Ishikawa (cell line): ENCODE measurements at regions not wholly inside any gene's neighbourhood (a gene's known extent, or its start where the extent isn't known, plus 50 kb on each side); places are given as distances from the start of the nearest gene placed in this dataset.

Experiments used
- MAX ChIP-seq: IDR thresholded peaks from 2 replicates; pipeline ENCODE4 v1.6.1; 2012
- RAD21 ChIP-seq: IDR thresholded peaks from 2 replicates; pipeline ENCODE4 v1.6.1; 2012; ENCODE audit warnings: low read depth
- REST ChIP-seq: IDR thresholded peaks from 2 replicates; pipeline ENCODE4 v1.6.1; 2012; ENCODE audit warnings: low read depth, mild to moderate bottlenecking
- TAF1 ChIP-seq: IDR thresholded peaks from 2 replicates; pipeline ENCODE4 v1.6.1; 2012; ENCODE audit warnings: low read depth, mild to moderate bottlenecking
- TEAD4 ChIP-seq: IDR thresholded peaks from 2 replicates; pipeline ENCODE4 v1.6.1; 2012
- ZBTB7A ChIP-seq: IDR thresholded peaks from 2 replicates; pipeline ENCODE4 v1.6.1; 2012; ENCODE audit warnings: low read depth

DNA sequence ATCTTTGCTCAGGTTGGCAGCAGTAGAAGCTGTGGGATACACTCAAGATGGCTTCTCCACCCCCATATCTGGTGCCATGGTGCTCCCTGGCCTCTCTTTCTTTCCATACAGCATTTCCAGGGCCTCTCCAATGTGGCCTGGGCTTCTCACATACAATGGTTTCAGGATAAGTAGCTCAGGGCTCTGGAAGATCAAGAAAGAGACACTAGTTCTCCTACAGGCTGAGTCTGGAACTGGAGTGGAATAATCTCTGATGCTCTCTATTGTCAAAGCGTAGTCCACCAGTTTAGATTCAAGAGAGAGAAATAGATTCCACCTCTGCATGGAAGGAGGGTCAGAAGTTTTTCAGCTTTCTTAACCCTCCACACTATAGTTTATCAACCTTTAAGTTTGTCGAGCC is 138.2 kb upstream of the AADAT start:
- TF ChIP-seq RAD21 (no peak), TAF1 (no peak), TEAD4 (no peak), MAX (no peak), REST (no peak), ZBTB7A (no peak)
